OCI-LY3 (cell line): ENCODE measurements at regions not wholly inside any gene's neighbourhood (a gene's known extent, or its start where the extent isn't known, plus 50 kb on each side); places are given as distances from the start of the nearest gene placed in this dataset.

Experiments
- CTCF ChIP-seq: fragments of 200-600, 300-600 bp; sonication (generic); IDR thresholded peaks from 2 replicates; pipeline ENCODE4 v1.5.1; 2014; ENCODE audit warnings: antibody characterized with exemption, low read length, low read depth
- EZH2phosphoT487 ChIP-seq: fragments of 200-600 bp; shearing (Covaris generic); IDR thresholded peaks from 2 replicates; pipeline ENCODE4 v1.6.1; 2018; ENCODE audit warnings: antibody characterized with exemption, mixed run types, low read depth

- no peak for TF ChIP-seq CTCF
- no peak for TF ChIP-seq EZH2phosphoT487
These were observed 530.0 kb upstream of the NOVA1 start for GRCh38 chr14:27127838-27128237.
